A549 (cell line): ENCODE measurements at regions not wholly inside any gene's neighbourhood (a gene's known extent, or its start where the extent isn't known, plus 50 kb on each side); places are given as distances from the start of the nearest gene placed in this dataset.

Source experiments
- CEBPB ChIP-seq, 2 experiments: fragments of >200 bp in 1 of 2; sonication (Bioruptor Twin) in 1 of 2; formaldehyde crosslinking in 1 of 2; IDR thresholded peaks; 2 replicates each; pipeline ENCODE4 v1.6.1; 2012 to 2016
- EP300 ChIP-seq, 2 experiments: fragments of >200 bp; sonication (Bioruptor Twin); formaldehyde crosslinking; IDR thresholded peaks; 2 replicates in 1 of 2; 3 replicates in 1 of 2; pipeline ENCODE4 v1.6.1; 2016 to 2017
- HOXA7 ChIP-seq: fragments of 250-450 bp; sonication (Bioruptor Pico); IDR thresholded peaks from 2 replicates; pipeline ENCODE4 v1.5.0; 2020; ENCODE audit warnings: mild to moderate bottlenecking, moderate library complexity
- MYC ChIP-seq: IDR thresholded peaks from 2 replicates; pipeline ENCODE4 v1.6.1; 2012; ENCODE audit warnings: mild to moderate bottlenecking, inconsistent platforms, low read length, improper control_type of control experiment, borderline replicate concordance
- NR3C1 ChIP-seq: fragments of >200 bp; sonication (Bioruptor Twin); formaldehyde crosslinking; IDR thresholded peaks from 3 replicates; pipeline ENCODE4 v1.6.1; 2017
- PHF8 ChIP-seq: fragments of 200-600 bp; sonication (generic); IDR thresholded peaks from 2 replicates; pipeline ENCODE4 v1.6.1; 2016; ENCODE audit warnings: low read depth, mild to moderate bottlenecking, antibody characterized with exemption, moderate library complexity, borderline replicate concordance
- POLR2A ChIP-seq: IDR thresholded peaks from 2 replicates; pipeline ENCODE4 v1.6.1; 2012; ENCODE audit warnings: mild to moderate bottlenecking, low read length
- POLR2AphosphoS2 ChIP-seq: conservative IDR thresholded peaks from 2 replicates; pipeline ENCODE4 v1.6.1; 2012; ENCODE audit warnings: low read length, improper control_type of control experiment, inconsistent platforms
- RAD21 ChIP-seq, 2 experiments: fragments of >200 bp in 1 of 2; sonication (Bioruptor Twin) in 1 of 2; formaldehyde crosslinking in 1 of 2; IDR thresholded peaks in 1 of 2; conservative IDR thresholded peaks in 1 of 2; 2 replicates in 1 of 2; 3 replicates in 1 of 2; pipeline ENCODE4 v1.6.1; 2012 to 2018; ENCODE audit warnings: inconsistent platforms in 1 of 2
- SMC3 ChIP-seq: fragments of >200 bp; sonication (Bioruptor Twin); formaldehyde crosslinking; IDR thresholded peaks from 3 replicates; pipeline ENCODE4 v1.6.1; 2018; ENCODE audit warnings: inconsistent platforms
- SREBF2 ChIP-seq: fragments of 450-650 bp; IDR thresholded peaks from 2 replicates; pipeline ENCODE4 v1.6.1; 2014; ENCODE audit warnings: mild to moderate bottlenecking, moderate library complexity
- TF ChIP-seq, protein P1 (sequence below): fragments of >200 bp; sonication (Bioruptor Twin); formaldehyde crosslinking; IDR thresholded peaks from 3 replicates; pipeline ENCODE4 v1.5.1; 2016
- TF ChIP-seq, protein P2 (sequence below): fragments of 200-600 bp; sonication (generic); IDR thresholded peaks from 2 replicates; pipeline ENCODE4 v1.6.1; 2016; ENCODE audit warnings: antibody characterized with exemption, mild to moderate bottlenecking, moderate library complexity

DNA sequence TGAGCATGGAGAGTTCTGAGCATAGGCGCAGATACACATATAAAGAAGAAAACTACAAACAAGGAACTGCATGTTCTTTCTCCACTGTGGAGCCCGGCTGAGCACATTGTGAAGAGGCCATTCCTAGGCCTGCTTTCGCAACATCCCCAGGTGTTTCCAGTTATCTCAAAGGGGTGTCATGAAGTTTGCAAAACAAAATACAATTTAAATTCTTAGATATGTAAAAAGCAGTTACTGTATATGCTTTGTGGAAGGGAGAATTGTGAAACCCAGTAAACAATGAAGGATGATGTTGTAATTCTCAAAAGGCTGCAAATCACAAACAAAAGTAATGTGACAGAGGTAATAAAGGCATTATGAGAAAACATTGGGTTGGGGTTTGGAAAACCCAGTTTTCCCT, 98.6 kb upstream of the ZNF644 start:
- TF ChIP-seq NR3C1 (no peak), CEBPB (IDR thresholded peaks at IDR 0.05) (no peak), EP300 (IDR thresholded peaks at IDR 0.05) (no peak), PHF8 (no peak), SREBF2 (no peak), POLR2A (no peak), SMC3 (no peak), POLR2AphosphoS2 (no peak), HOXA7 (CRISPR knock-in tag) (no peak), MYC (no peak), RAD21 (conservative IDR thresholded peaks at IDR 0.05 in 1 of 2, IDR thresholded peaks at IDR 0.05 in 1 of 2) (no peak)
- TF ChIP-seq, protein P1, sequence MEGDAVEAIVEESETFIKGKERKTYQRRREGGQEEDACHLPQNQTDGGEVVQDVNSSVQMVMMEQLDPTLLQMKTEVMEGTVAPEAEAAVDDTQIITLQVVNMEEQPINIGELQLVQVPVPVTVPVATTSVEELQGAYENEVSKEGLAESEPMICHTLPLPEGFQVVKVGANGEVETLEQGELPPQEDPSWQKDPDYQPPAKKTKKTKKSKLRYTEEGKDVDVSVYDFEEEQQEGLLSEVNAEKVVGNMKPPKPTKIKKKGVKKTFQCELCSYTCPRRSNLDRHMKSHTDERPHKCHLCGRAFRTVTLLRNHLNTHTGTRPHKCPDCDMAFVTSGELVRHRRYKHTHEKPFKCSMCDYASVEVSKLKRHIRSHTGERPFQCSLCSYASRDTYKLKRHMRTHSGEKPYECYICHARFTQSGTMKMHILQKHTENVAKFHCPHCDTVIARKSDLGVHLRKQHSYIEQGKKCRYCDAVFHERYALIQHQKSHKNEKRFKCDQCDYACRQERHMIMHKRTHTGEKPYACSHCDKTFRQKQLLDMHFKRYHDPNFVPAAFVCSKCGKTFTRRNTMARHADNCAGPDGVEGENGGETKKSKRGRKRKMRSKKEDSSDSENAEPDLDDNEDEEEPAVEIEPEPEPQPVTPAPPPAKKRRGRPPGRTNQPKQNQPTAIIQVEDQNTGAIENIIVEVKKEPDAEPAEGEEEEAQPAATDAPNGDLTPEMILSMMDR = no peak
- TF ChIP-seq, protein P2, sequence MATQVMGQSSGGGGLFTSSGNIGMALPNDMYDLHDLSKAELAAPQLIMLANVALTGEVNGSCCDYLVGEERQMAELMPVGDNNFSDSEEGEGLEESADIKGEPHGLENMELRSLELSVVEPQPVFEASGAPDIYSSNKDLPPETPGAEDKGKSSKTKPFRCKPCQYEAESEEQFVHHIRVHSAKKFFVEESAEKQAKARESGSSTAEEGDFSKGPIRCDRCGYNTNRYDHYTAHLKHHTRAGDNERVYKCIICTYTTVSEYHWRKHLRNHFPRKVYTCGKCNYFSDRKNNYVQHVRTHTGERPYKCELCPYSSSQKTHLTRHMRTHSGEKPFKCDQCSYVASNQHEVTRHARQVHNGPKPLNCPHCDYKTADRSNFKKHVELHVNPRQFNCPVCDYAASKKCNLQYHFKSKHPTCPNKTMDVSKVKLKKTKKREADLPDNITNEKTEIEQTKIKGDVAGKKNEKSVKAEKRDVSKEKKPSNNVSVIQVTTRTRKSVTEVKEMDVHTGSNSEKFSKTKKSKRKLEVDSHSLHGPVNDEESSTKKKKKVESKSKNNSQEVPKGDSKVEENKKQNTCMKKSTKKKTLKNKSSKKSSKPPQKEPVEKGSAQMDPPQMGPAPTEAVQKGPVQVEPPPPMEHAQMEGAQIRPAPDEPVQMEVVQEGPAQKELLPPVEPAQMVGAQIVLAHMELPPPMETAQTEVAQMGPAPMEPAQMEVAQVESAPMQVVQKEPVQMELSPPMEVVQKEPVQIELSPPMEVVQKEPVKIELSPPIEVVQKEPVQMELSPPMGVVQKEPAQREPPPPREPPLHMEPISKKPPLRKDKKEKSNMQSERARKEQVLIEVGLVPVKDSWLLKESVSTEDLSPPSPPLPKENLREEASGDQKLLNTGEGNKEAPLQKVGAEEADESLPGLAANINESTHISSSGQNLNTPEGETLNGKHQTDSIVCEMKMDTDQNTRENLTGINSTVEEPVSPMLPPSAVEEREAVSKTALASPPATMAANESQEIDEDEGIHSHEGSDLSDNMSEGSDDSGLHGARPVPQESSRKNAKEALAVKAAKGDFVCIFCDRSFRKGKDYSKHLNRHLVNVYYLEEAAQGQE = no peak
